GM12865 (cell line): ENCODE measurements at regions not wholly inside any gene's neighbourhood (a gene's known extent, or its start where the extent isn't known, plus 50 kb on each side); places are given as distances from the start of the nearest gene placed in this dataset.

Source experiments
- DNase-seq: peaks from one replicate; pipeline ENCODE4 v3.0.0; 2010; ENCODE audit warnings: low read depth
- H3K4me3 ChIP-seq: 2 replicates; pipeline ENCODE4 v1.5.1; 2011; ENCODE audit warnings: mild to moderate bottlenecking, low read depth, low read length, control low read depth
- TF ChIP-seq, protein P1 (sequence below): IDR thresholded peaks from 2 replicates; pipeline ENCODE4 v1.5.1; 2011; ENCODE audit warnings: low read length, control low read depth, low read depth, inconsistent platforms; ENCODE audit not compliant: insufficient read depth; ENCODE audit errors: missing control alignments

DNA sequence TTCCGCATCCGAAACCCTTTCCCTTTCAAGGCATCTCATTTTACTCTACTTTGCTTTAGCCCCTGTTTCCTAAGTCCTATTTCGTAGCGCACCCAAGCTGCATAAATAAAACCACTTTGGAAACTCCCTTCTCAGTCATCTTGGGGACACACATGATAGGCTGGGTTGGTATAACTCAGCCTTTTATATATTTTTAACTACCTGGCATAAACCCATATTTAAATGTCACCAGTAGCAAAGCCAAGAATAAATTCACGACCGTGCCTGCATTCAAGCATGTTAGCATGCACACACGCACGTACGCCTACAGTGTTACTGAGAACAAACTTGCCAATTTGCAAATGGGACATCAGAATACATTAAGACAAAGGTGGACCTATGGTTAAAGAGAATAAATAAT lies 564.7 kb upstream of the PIK3C3 start:
- TF ChIP-seq, protein P1, sequence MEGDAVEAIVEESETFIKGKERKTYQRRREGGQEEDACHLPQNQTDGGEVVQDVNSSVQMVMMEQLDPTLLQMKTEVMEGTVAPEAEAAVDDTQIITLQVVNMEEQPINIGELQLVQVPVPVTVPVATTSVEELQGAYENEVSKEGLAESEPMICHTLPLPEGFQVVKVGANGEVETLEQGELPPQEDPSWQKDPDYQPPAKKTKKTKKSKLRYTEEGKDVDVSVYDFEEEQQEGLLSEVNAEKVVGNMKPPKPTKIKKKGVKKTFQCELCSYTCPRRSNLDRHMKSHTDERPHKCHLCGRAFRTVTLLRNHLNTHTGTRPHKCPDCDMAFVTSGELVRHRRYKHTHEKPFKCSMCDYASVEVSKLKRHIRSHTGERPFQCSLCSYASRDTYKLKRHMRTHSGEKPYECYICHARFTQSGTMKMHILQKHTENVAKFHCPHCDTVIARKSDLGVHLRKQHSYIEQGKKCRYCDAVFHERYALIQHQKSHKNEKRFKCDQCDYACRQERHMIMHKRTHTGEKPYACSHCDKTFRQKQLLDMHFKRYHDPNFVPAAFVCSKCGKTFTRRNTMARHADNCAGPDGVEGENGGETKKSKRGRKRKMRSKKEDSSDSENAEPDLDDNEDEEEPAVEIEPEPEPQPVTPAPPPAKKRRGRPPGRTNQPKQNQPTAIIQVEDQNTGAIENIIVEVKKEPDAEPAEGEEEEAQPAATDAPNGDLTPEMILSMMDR = no peak

DNA sequence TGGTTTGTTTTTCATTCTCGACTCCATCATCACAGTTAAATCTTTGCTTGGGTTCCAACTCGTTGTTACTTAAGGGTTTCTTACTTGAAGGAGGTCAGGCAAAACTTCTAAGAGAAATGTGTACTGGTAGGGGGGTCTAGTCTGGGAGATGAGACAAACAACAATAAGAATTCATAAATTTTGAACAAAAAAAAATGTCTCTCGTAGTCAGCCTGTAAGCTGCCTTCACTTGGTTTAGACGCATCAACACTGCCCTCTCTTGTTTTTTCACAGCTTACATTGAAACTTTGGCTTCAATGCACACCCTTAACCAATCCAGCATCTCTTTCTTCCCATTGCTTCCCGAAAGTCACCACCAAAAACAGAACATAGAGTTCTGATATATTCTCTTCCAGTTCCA lies 576.4 kb upstream of the PIK3C3 start:
- TF ChIP-seq, protein P1 = no peak
- H3K4me3 ChIP-seq = no peak overlapping the region
- DNase-seq = no peak

More for the DNA sequence above, 564.7 kb upstream of the PIK3C3 start:
- H3K4me3 ChIP-seq = no peak overlapping the region
- DNase-seq = no peak

DNA sequence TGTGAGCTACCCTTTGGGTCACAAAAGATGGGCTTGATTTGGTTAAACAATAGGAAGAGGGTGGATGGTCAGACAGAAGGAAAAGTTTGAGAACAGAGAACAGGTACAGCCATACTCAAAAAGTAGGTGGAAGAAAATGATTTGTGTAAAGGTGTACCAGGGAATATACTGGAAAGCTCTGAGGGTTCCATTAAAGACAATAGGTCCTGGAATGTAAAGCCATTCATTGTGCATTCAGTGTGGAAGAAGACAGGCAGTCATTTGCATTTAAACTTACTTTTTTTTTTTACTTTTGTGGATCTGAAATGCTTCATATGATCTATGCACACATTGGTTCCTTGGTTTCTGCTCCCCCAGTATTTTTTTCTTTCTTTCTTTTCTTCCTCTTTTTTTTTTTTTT lies 581.4 kb upstream of the PIK3C3 start:
- TF ChIP-seq, protein P1 = no peak
- DNase-seq = no peak
- H3K4me3 ChIP-seq = no peak overlapping the region

DNA sequence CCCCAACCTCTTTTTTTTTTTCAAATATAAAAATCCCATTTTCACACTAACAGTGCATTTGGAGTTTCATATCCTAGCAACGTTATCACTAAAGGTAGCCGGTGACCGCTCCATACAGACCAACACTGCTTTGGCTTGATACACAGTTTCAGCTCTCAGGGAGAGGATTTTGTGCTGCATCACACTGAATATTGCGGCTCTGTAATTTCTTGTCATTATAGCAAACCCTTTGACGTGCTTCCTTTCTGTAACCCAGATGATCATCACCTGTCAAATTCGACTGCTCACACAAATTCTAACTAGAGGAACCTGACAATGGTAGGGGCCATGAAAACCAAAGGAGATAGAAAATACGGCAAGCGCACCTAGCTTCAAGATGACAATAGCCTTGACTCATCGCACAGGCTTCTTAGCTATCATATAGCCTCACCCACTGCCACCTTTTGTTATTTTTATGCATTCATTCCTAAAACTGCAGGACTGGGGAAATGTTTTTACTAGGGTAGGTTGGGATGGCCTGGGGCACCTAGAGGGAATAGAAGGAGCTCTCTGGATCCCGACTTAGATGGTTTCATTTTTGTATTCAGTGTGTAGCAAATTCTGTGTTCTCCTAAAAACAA lies 582.9 kb upstream of the PIK3C3 start:
- TF ChIP-seq, protein P1 = no peak
- no peak overlapping the region for H3K4me3 ChIP-seq
- no peak for DNase-seq

DNA sequence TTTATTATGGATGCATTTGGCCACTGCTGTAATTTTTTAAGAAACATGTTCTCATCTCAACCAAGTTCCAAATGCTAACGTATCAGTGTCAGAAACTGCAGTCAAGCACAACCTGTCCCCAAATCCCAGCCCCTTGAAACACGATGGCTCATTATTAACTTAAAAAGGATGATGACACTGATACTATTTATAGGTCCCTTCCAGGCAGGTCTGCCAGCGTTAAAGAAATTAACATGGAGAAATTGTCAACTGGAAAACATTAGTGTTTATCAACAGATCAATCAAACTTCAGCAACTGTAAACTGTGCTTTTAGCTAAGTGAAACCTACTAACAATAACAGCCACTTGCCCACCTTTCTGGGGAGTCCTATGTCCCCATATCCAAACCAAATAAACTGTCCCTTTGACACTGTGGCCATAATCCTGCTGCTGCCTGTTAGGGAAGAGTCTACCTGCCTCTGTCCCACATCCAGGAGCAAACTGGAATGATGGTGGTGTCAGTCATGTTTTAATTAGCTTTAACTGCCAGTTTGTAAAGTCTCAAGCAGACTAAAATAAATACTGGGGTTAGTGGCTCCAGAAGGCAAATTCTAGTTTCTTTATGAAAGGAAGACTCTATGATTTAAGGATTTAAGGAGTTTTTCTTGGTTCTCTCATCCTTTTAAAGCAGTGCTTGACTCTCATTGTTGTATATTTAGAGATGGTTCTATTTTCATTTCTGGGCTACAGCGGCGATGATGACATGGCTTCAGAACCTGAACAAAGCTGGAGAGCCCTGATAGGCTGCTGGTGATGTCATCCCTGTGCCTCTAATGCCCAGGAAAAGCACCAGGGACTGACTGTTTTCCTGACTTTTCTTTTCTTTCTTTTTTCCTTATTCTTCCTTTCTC lies 583.6 kb upstream of the PIK3C3 start:
- H3K4me3 ChIP-seq = no peak overlapping the region
- DNase-seq = no peak
- TF ChIP-seq, protein P1 = no peak

DNA sequence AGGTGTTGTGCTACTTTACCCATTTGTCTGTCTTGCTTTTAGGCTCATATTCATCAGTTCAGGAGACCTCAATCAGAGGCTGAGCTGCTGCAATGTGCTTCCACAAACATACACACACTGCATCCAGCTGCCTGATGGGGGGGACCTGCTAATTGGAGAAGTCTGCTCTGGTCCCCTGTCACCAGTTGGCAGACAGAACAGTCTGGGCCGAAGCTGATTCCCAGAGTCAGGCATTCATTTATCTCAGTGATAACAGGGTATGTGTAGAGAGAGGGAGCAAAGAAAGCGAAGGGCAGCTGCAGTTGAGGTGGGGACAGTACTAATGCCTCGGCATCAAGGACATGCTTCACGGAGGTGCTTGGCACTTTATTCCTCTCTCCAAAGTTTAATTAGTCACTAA lies 584.3 kb upstream of the PIK3C3 start:
- no peak for DNase-seq
- no peak overlapping the region for H3K4me3 ChIP-seq
- TF ChIP-seq, protein P1 = no peak

DNA sequence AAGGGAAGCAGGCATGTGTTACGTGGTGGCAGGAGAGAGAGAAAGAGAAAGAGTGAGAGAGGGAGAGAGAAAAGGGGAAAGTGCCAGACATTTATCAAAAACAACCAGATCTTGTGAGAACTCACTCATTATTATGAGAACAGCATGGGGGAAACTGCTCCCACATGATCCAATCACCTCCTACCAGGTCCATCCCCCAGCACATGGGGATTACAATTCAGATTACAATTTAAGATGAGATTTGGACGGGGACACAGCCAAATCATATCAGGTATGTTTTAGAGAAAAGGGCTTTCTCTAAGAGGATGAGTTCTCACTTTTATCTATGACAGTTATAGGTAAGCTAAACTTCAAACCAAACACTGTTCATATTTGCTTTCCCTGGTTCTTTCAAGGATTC lies 597.3 kb upstream of the PIK3C3 start:
- H3K4me3 ChIP-seq = no peak overlapping the region
- TF ChIP-seq, protein P1 = no peak
- DNase-seq = no peak
